Inferior parietal cortex (tissue), 1 donor: ENCODE measurements at regions not wholly inside any gene's neighbourhood (a gene's known extent, or its start where the extent isn't known, plus 50 kb on each side); places are given as distances from the start of the nearest gene placed in this dataset.
"Not testable (repeated sequence)": the region's sequence is repeated elsewhere in the genome, so short reads cannot be mapped to it uniquely, and the experiment has no call there.

Experiments
- DNase-seq: peaks from one replicate; pipeline ENCODE4 v3.0.0-alpha.2; 2016; ENCODE audit errors: extremely low spot score

DNA sequence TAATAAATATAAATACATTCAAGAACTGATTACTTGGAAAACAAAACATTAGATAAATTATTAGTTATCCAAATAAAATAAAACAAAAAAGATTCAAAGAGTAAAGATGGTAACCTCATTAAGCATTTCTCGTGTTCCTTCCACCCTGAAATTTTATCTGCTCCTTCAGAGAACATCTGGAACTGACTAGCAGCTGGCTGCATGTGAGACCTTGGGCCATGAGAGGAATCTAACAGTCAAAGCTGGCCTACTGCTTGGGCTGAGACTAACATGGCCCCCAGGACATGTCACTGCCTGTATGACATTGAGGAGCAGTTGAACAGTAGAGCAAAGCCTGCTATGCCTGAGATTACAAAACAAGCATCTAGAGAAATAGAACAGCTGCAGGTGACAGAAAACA, 208.5 kb upstream of the ZSWIM2 start:
- no peak for DNase-seq

DNA sequence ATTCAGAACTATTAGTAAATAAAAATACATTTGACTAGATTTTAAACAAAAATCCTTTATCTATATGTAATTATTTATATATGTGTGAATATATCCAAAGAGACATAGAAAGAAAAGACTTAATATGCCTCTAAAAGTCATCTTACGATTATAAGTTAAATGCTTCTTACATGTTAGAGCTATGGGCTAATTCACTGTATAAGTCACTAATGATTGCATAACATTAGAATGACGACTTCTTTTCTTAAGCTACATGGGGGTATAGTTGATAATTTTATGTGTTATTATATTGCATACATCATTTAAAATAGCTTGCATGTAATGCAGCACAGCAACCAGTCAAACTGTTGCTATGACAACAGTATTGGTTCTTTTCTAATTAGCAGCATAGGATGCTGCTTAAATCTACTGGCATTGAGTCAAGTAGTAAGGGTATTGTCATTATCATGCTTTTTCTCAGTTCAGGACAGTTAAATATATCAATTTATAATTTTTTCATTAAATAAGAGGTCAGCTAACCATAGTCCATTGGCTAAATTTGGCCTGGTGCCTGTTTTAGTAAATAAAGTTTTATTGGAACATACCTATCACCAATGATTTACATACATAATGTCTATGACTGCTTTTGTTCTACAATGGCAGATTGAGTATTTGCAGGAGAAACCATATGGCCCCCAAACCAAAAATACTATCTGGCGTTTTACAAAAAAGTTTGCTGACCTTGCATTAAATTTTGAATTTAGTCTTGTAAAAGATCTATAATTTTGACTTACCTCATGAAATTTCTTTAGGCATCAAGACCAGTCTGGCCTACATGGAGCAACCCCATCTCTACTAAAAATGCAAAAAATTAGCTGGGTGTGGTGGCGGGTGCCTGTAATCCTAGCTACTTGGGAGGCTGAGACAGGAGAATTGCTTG, 207.7 kb upstream of the ZSWIM2 start:
- DNase-seq, result no peak

DNA sequence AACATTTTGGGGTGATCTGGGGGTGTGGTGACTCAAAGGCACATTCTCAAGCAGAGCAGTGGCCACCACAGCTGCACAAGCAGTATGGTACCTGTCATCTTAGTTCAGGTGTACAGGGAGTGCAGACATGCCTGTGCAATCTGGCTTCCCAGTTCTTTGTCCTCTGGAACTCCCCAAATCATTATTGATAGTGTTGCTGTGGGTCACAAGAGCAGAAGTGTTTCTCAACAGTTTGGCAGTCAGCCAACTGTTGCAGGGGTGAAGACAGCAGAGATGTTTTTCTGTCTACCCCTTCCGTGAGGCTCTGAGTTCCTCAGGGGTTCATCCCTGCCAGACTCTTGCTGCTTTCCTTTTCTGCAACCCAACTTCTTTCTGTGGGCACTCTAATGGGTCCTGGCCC, 206.5 kb upstream of the ZSWIM2 start:
- no peak for DNase-seq

DNA sequence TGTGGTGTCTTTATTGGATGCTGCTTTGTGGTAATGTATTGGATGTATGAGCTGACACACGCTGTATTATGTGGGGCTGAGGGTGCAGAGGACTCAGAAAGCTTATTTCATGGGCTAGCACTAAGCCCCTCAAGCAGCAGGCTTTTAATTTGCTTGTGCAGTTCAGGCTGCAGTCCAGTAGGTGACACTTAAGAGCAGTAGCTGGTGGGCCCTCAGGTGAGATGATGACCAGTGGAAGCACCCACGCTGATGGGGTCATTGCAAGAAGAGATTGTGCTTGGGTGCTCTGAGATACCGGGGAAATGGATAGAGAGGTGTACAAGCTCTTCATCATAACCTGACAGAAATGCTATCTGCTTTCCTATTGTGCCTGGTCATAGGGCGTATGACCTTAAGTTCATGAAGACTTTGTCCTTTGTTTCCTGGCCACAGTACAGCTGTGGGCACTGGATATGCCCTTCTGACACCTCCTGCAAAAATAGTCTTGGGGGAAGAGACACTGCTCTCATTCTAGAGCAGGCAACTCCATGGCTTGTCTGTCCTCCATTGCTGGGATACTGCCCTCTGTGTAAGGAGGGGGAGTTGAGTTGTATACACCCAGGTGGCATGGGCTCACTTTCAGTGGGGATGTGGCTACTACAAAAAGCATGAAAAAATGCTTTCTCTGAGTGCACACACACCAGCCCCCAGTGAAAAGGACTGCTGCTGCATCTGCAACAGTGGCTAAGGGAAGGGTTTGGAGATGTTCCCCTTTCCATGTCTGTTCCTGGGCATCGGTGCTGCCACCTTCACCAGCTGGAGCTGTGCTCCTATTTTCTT, 205.7 kb upstream of the ZSWIM2 start:
- no peak for DNase-seq

DNA sequence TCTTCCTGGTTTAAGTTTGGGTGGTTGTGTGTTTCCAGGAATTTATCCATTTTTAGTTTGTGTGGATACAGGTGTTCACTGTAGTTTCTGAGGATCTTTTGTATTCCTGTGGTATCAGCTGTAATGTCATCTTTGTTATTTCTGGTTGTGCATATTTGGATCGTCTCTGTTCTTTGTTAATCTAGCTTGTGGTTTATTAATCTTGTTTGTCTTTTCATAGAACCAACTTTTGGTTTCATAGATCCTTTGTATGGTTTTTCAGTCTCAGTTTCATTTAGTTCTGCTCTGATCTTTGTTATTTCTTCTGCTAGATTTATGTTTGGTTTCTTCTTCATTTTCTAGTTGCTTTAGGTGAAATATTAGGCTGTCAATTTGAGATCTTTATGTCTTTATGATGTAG, 202.4 kb upstream of the ZSWIM2 start:
- no peak for DNase-seq

DNA sequence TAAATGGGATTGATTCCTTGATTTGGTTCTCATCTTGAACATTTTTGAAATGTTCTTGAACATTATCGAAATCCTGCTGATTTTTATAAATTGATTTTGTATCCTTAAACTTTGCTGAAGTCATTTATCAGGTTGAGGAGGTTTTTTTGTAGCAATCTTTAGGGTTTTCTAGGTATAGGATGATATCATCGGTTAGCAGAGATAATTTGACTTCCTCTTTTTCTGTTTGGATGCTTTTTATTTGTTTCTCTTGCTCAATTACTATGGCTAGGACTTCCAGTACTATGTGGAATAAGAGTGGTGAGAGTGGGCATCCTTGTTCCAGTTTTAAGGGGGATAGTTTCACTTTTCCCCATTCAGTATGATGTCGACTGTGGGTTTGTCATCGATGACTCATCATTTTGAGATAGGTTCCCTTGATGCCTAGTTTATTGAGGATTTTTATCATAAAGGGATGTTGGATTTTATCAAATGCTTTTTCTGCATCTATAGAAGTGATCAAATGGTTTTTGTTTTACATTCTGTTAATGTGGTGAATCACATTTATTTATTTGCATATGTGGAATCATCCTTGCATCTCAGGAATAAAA, 201.5 kb upstream of the ZSWIM2 start:
- DNase-seq, result no peak

DNA sequence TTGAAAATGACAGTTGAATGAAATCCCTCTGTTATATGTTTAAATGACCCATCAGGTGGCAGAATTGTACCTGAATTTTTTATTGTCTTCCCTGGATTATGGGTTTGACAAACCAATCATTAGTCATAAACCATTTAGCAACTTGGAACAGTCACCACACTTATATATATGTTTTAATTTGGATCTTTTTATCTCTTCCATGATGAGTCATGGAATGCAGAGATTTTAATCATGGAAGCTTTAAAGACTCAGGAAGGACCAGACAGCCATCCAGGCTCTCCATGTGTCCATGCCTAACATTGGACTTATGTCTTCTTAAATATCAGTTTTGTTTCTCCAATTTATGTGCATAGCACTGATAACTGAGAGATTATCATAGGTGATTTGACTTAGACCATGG, 188.3 kb upstream of the ZSWIM2 start:
- no peak for DNase-seq

DNA sequence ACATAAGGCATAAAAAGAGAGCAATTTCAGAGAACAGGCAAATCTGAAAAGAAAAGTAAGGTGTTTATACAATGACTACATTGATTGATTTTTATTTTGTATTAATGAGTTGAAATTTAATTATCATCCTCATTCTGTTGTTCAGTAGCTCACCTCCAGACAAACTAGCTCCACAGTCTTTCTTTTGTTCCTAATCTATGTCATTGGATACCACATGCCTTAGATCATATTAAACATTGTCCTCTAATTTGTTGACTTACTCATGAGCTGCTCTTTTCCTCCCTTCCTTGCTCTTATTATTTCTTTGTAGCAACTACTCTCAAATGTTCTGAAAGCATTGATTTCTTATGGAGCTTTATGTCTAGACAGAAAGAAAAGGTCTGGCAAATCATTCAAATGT, 185.5 kb upstream of the ZSWIM2 start:
- DNase-seq, result no peak

DNA sequence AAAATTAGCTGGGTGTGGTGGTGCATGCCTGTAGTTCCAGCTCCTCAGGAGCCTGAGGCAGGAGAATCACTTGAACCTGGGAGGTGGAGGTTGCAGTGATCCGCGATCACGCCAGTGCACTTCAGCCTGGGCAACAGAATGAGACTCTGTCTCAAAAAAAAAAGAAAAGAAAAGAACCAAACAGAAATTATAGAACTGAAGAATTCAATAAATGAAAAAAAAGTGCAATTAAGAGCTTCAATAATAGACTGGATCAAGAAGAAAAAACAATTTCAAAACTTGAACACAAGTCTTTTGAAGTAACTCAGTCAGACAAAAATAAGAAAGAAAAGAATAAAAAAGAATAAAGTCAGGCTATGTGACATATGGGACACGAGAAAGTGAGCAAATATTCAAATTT, 175.8 kb upstream of the ZSWIM2 start:
- DNase-seq, result no peak

DNA sequence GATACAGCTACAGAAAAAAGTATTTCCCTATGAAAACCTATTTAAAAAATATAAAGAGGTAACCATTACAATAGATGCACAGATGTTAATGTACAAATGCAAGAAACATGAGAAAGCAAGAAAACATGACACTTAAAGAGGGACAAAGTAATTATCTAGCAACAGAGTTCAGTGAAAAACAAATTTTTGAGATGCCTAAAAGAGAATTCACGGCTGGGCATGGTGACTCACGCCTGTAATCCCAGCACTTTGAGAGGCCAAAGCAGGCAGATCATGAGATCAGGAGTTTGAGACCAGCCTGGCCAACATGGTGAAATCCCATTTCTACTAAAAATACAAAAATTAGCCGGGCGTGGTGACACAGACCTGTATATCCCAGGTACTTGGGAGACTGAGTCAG, 175.0 kb upstream of the ZSWIM2 start:
- not testable (repeated sequence) for DNase-seq

DNA sequence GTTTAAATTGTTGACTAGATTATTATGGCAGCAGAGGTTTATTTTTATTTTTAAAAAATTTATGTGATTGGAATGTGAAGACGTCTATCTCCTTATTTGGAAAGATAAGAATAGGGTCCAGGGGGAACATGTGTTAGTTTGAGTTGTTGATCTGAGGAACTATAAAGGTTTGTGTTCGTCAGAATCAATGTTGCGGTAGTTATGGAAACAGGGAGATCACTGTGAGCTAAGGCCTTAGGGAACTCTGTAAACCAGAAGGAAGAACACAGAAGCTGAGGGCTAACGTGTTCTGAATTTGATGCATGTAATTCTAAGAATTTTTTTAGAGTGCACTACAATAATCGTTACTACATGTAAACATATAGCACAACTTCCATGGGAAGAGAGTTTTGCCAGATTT, 168.5 kb upstream of the ZSWIM2 start:
- no peak for DNase-seq

DNA sequence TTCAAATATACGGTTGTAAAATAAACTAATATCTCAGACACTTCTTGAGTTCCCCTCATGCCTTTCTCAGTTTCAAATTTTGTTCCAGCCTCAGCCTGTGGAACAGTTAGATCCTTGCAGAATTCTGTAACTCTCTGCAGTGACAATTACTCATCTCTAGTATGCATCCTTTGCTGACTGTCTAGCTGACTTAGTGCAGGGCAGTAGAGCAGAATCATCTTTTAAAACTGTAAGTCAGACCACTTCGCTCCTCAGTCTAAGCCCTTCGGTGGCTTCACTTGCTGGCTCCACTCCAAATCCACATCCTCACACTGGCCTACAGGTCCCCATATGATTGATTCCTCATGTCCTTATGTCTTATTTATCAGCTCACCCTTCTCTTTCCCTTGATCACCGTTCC, 164.1 kb upstream of the ZSWIM2 start:
- DNase-seq, result no peak

DNA sequence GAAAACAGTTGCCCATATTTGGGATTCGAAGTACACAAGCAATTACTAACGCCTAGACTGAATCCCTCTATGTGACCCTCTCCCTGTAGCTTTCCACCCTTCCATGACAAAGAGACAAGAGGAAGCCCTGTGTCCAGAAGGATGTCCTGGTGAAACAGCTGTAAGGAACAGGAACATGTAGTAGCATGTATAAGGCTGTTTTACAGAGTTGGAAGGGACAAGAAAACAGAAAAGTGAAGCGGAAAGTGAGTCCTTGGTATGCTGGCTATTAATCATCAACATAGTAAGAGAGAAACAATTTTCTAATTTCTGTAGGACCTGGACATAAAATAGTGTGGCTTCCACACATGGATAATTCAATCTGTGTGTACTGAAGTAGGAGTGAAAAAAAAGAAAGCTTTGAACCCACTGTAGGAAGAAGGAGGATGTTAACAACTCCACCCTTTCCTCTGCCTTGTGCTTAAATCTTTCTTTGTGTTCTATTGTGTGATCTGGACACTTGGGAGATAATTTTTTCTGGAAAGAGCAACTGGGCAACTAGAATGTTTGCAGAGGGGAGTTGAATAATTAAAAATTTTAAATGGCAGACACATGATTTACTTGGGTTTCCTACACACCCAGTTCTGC, 162.3 kb upstream of the ZSWIM2 start:
- no peak for DNase-seq

DNA sequence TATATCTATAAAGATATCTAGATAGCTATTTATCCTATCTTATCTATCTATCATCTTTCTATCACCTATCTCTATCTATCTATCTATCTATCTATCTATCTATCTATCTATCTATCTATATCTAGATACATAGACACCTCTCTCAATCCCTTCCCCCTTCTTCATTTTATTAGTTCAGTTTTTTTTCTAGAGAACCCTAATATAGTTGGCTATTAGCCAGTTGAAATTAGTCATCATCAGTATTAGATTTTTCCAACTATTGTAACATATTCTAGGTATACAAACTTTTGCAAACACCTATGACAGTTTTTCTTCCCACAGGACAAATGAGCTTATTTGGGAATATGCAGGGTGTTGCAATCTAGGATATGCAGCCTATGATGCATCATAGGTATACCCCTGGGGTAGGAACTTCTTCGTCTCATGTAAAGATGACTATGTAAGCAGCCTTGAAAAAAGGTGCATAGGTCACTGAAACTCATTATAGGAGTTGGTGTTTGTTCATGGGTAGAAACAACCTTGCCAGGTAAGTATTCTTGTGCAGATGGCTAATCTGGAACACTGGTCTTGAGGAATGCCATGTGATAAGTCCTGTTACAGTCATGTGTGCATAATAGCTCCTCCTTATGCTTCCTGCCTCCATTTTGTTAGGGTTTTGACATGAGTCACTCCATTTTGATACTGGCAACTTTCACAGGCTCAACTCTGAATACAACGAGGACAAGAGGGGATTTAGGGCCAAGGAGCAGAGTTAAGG, 160.7 kb upstream of the ZSWIM2 start:
- no peak for DNase-seq

DNA sequence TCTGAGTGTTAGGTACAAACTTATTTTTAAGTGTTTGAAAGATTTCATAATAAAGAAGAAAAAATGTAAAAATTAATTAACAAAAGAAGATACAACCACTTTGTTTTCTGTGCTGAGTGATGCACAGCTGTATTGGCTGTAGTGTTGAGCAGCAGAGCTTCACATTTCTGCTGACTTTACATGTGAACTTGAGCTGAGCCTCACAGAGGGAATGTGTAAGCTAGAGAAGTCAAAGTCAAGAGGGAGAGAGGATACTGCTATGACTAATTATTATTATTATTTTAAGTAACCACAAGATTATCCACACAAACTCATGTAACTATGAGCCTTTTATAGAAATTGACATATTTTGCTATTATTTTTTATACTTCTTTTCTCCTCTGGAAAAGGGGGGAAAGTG, 159.1 kb upstream of the ZSWIM2 start:
- no peak for DNase-seq

DNA sequence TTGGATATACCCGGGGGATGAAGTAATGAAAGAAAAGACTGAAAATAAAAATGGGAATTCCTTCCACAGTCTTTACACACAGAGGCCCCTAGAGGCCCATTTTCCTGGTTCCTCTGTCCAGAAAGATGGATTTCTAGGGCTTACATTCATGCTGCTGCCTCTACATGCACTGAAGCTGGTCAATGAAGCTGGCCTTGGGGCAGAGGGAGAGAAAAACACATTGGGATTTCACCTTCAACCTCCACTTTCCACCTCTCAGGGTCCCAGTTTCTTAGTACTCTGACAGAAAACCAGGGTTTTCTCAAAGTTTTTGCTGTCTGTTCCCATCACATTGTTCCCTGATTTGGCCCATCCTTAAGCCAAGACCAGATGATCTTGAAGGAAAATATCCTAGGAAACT, 154.6 kb upstream of the ZSWIM2 start:
- DNase-seq, result no peak

DNA sequence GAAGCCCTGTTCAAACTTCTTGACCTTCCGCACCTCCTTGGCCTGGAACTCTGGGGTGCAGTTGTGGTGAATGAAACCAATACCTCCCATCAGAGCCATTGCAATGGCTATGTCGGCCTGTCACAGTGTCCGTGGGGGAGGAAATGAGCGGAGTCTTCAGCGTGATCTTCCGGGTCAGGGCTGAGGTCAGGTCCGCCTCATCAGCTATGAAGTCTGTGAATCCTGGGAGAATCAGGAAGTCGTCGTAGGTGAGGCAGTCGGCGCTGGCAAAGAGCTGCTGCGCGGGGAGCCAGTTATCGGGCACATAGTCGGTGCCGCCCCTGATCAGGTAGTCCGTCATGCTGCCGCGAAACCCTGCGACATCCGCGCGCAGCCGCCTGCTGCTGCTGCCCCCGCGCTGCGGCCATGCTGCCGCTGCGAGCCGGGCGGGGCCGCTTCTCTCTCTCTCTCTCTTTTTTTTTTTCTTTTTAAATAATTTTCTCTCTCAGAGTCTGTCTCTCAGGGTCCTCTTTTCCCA, 154.1 kb upstream of the ZSWIM2 start:
- DNase-seq, result peak; percentile 15

DNA sequence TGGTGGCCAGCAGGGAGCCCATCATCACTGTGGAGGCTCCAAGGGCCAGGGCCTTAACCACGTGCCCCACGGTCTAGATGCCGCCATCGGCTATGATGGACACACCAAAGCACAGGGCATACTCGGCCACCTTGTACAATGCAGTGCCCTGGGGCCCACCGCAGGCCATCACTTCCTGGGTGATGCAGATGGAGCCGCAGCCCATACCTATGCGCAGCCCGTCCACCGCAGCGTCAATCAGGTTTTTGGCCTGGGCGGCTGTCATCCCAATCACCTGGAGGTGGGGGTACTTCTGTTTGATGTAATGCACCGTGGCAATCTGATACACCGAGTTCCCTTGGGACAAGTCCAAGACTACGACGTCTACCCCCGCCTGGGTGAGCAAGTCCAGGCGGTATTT, 153.3 kb upstream of the ZSWIM2 start:
- no peak for DNase-seq

DNA sequence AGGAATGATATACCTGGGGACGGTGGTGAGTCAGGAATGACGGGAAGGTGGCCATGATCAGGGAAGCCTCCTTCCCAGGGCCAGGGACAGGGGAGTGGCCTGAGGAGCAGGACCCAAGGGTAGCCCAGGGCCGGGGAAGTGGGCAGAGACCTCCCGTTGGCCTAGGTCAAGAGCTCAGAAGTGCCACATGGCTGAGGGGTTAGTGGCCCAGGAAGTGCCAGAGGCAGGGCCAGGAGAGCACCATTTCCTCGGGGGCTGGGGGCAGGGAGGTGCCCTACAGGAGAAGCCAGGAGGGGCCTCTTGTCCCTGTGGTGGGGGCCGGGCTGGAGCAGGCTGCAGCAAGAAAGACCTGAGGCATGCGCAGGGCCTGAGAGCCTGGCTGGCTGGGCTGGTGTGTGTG, 152.3 kb upstream of the ZSWIM2 start:
- no peak for DNase-seq

DNA sequence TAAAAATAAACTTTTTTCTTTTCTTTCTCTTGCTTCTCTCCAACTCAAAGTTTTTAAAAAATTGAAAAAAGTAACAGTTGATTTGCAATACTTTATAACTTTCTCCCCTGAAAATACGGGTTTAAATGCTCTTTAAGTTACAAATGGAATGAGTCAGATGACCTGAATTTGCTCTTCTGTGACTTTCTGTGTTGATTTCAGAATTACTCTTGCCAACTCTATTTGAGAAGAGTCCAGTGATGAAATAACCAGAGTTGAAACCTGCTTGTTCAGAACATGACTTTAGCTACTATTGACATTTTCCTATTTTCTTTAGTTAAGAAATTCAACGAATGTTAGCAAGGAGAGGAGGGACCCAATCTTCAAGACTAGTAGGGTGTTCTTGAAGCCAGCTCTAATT, 146.1 kb upstream of the ZSWIM2 start:
- no peak for DNase-seq

DNA sequence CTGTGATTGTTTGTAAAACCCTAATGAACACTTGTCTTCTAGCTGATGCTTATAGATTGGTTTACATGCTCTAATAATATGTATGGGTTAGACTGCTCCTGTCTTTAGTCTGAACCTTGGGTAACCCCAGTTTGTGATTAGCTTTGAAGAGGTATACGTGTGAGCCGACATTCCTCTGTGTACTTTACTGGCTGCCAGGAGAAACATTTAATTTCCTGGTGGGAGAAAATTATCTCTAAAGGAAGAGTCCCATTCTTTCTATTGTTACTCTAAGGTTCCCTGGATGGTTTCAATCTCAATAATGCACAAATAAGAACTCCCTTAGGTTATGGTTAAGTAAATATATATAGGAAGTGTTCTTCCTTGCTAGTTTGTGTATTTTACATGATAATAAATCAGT, 143.6 kb upstream of the ZSWIM2 start:
- DNase-seq, result no peak
